ENCODE measurements at regions not wholly inside any gene's neighbourhood (a gene's known extent, or its start where the extent isn't known, plus 50 kb on each side); places are given as distances from the start of the nearest gene placed in this dataset.

DNA sequence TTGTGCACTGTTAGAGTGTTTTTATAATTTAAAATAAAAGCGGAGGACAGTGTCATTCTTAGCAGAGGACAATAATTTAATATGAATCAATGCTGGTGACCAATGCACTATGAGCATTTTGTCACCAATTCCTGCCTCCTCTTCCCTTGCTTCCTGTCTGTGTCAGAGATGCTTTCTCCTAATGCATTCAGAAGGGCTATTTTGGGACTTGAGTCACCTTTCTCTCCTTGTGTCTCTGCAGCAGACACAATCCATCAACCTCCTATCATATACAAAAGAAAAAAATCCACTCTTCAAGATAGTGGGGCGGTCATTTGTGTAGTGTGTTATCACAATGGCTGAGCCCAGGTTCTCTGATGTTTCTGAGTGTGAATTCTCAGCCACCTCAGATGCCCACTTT, 191.9 kb upstream of the VEPH1 start:
- no peak for DNase-seq (ENCODE audit: low read depth)
- TF ChIP-seq POLR2A (IDR thresholded peaks at IDR 0.05; ENCODE audit: extremely low read depth, insufficient read length) (no peak), MYC (IDR thresholded peaks at IDR 0.05; ENCODE audit: low read depth, low read length) (no peak)
- TF ChIP-seq, protein P1, sequence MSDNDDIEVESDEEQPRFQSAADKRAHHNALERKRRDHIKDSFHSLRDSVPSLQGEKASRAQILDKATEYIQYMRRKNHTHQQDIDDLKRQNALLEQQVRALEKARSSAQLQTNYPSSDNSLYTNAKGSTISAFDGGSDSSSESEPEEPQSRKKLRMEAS (IDR thresholded peaks at IDR 0.05; ENCODE audit: low read depth, low read length) = no peak
- TF ChIP-seq, protein P2, sequence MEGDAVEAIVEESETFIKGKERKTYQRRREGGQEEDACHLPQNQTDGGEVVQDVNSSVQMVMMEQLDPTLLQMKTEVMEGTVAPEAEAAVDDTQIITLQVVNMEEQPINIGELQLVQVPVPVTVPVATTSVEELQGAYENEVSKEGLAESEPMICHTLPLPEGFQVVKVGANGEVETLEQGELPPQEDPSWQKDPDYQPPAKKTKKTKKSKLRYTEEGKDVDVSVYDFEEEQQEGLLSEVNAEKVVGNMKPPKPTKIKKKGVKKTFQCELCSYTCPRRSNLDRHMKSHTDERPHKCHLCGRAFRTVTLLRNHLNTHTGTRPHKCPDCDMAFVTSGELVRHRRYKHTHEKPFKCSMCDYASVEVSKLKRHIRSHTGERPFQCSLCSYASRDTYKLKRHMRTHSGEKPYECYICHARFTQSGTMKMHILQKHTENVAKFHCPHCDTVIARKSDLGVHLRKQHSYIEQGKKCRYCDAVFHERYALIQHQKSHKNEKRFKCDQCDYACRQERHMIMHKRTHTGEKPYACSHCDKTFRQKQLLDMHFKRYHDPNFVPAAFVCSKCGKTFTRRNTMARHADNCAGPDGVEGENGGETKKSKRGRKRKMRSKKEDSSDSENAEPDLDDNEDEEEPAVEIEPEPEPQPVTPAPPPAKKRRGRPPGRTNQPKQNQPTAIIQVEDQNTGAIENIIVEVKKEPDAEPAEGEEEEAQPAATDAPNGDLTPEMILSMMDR (IDR thresholded peaks at IDR 0.05; ENCODE audit: low read depth, low read length) = no peak
- H3K4me3 ChIP-seq (ENCODE audit: low read depth, low read length) = no peak overlapping the region

DNA sequence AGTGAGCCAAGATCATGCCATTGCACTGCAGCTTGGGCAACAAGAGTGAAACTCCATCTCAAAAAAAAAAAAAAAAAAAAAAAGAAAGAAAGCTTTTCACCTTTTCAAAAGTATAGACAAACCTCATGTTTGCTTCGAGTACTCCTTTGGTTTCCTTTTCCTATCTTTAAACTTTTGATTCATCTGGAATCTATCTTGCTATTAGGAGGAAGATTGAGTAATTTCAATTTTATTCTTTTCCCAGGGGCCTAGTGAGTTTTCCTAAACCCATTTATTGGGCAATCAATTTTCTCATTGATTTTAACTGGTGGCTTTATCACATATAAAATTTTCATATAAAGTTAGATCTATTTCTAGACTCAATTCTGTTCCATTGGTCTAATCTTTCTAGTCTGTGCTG, 190.5 kb upstream of the VEPH1 start:
- no peak overlapping the region for H3K4me3 ChIP-seq (ENCODE audit: low read depth, low read length)
- no peak for DNase-seq (ENCODE audit: low read depth)
- TF ChIP-seq MYC (IDR thresholded peaks at IDR 0.05; ENCODE audit: low read depth, low read length) (no peak), POLR2A (IDR thresholded peaks at IDR 0.05; ENCODE audit: extremely low read depth, insufficient read length) (no peak)
- TF ChIP-seq, protein P1 (IDR thresholded peaks at IDR 0.05; ENCODE audit: low read depth, low read length) = no peak
- TF ChIP-seq, protein P2 (IDR thresholded peaks at IDR 0.05; ENCODE audit: low read depth, low read length) = no peak

DNA sequence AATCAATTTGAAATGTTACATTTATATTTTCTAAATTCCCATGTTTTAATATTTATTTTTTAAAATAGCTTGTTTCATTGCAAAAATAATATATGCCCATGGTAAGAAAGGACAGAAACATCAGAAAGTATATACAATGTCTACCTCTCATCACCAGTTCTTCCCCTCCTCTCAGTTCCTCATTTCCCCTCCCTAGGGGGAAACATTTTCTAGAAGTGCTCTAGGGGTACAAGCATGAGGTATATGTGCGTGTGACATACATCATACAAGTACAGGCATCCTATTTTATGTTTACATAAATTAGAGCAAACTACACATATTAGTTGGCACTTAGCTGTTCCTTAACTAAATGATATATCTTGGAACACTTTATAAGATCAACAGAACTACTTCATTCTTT, 189.3 kb upstream of the VEPH1 start:
- no peak for TF ChIP-seq POLR2A (IDR thresholded peaks at IDR 0.05; ENCODE audit: extremely low read depth, insufficient read length)
- TF ChIP-seq, protein P2 (IDR thresholded peaks at IDR 0.05; ENCODE audit: low read depth, low read length) = no peak
- TF ChIP-seq MYC (IDR thresholded peaks at IDR 0.05; ENCODE audit: low read depth, low read length) = no peak
- TF ChIP-seq, protein P1 (IDR thresholded peaks at IDR 0.05; ENCODE audit: low read depth, low read length) = no peak
- peak; percentile 13 for DNase-seq (ENCODE audit: low read depth)
- no peak overlapping the region for H3K4me3 ChIP-seq (ENCODE audit: low read depth, low read length)

DNA sequence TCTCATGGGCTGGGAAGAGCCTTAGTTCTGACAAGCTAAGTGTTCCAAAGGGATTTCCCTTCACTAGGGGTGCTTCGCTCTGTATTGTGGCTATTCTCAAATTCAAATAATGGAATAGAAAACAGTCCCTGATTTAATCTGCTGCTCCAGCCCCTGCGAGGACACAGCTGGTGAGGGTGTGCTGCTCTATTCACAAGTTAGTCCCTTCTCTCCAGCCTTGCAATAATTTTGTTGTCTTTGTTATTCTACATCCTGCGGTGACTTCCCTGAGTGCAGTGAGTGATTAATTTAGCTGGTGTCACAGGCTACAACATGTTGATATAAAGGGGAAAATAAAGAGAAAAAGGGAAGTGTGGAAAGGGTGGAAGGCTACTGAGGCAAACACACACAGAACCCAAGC, 180.5 kb upstream of the VEPH1 start:
- no peak for TF ChIP-seq MYC (IDR thresholded peaks at IDR 0.05; ENCODE audit: low read depth, low read length)
- TF ChIP-seq POLR2A (IDR thresholded peaks at IDR 0.05; ENCODE audit: extremely low read depth, insufficient read length) = no peak
- TF ChIP-seq, protein P1 (IDR thresholded peaks at IDR 0.05; ENCODE audit: low read depth, low read length) = no peak
- TF ChIP-seq, protein P2 (IDR thresholded peaks at IDR 0.05; ENCODE audit: low read depth, low read length) = no peak
- no peak overlapping the region for H3K4me3 ChIP-seq (ENCODE audit: low read depth, low read length)
- no peak for DNase-seq (ENCODE audit: low read depth)

DNA sequence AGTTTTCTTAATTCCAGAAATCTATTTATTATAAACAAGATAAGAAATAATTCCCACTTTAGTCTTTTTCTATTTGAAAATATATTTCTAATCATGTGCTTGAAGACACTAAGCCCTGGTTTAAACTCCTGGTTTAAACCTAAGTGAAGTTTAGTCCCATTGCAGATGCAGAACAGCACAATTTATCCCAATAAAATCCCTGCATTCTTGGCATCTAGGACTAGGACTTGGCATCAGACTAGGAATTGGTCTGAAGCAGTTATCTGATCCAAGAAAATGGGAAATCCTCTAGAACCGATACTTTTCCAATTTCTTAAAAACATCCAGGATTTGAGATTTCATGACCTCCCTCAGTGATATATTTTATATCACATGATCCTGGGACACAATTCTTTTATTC, 168.8 kb upstream of the VEPH1 start:
- H3K4me3 ChIP-seq (ENCODE audit: low read depth, low read length) = no peak overlapping the region
- no peak for DNase-seq (ENCODE audit: low read depth)
- TF ChIP-seq, protein P1 (IDR thresholded peaks at IDR 0.05; ENCODE audit: low read depth, low read length) = no peak
- TF ChIP-seq, protein P2 (IDR thresholded peaks at IDR 0.05; ENCODE audit: low read depth, low read length) = no peak
- no peak for TF ChIP-seq MYC (IDR thresholded peaks at IDR 0.05; ENCODE audit: low read depth, low read length)
- TF ChIP-seq POLR2A (IDR thresholded peaks at IDR 0.05; ENCODE audit: extremely low read depth, insufficient read length) = no peak

DNA sequence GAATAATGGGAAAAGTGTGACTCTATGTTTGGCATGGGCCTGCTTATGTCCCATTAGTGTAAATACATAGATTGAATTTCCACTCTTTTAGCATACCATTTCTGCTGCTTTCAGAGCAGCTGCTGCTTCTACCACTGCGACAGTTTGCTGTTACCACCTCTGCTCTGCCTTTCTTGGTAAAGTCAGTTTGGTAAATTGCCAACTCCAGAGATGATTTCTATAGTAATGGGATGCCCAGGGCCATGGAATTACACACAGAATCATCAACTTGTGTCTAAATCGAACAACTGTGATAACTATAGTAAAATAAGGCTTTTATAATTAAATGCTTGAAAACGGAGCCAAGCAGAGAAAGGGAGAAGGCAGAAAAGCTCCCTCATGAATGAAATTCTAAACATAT, 168.4 kb upstream of the VEPH1 start:
- TF ChIP-seq, protein P2 (IDR thresholded peaks at IDR 0.05; ENCODE audit: low read depth, low read length) = no peak
- TF ChIP-seq POLR2A (IDR thresholded peaks at IDR 0.05; ENCODE audit: extremely low read depth, insufficient read length) (no peak), MYC (IDR thresholded peaks at IDR 0.05; ENCODE audit: low read depth, low read length) (no peak)
- TF ChIP-seq, protein P1 (IDR thresholded peaks at IDR 0.05; ENCODE audit: low read depth, low read length) = no peak
- H3K4me3 ChIP-seq (ENCODE audit: low read depth, low read length) = no peak overlapping the region
- DNase-seq (ENCODE audit: low read depth) = no peak
